HPDE6-E6E7 (cell line): ENCODE measurements at regions not wholly inside any gene's neighbourhood (a gene's known extent, or its start where the extent isn't known, plus 50 kb on each side); places are given as distances from the start of the nearest gene placed in this dataset.

Experiments used
- DNase-seq: peaks from one replicate; pipeline ENCODE4 v3.0.0; 2011; ENCODE audit warnings: missing footprints; ENCODE audit errors: extremely low spot score

DNA sequence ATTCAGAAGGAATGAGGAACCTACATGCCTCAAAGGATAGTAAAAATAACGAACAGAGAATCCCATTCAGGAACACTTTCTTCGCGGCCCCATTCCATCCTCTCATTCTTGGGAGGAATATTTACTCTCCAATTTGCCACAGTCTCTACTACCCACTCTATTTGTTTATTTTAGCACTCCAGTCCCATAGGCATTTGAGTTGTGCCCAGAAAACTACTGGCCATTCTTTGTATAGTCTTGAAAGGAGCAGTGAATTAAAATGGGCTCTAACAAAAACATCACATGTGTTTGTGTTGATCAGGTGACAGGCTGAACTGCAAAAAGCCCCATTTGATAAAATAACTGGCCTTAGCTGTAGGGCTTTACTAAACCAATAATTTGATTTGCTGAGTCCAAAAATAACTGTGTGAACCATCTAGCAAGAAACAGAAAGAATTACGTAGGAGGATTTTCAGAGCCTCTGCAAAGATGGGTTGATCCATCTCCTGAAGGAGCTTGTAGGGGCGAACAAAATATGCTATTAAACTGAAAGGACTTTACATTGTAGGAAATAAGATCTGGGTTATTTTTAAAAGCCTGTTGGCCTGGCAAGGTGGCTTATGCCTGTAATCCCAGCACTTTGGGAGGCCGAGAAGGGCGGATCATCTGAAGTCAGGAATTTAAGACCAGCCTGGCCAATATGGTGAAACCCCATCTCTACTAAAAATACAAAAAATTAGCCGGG lies 142.3 kb upstream of the CPNE8 start:
- no peak for DNase-seq

DNA sequence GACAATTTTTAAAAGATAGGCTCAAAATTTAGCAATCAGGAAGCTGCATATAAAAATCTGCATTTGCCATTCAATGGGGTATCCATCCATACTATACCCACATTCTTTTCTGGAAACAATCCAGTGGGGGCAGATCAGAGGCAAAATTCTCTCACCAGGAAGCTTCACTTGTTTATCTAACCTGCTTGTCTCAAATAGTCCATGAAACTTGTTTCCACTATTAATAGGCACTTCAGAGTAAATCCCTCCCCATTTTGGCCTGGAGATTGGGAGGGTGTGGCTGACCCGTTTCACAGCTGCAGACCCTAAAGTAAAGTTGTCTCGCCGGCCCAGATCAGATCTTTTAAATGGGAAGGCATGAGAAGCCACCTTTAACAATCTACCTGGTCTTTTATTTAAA lies 139.4 kb upstream of the CPNE8 start:
- no peak for DNase-seq

GRCh38 chr12:39043424-39043822 lies 138.0 kb upstream of the CPNE8 start:
- no peak for DNase-seq

GRCh38 chr12:39040275-39040674 lies 134.9 kb upstream of the CPNE8 start:
- DNase-seq, result no peak

GRCh38 chr12:39037115-39037514 lies 131.7 kb upstream of the CPNE8 start:
- DNase-seq, result no peak

DNA sequence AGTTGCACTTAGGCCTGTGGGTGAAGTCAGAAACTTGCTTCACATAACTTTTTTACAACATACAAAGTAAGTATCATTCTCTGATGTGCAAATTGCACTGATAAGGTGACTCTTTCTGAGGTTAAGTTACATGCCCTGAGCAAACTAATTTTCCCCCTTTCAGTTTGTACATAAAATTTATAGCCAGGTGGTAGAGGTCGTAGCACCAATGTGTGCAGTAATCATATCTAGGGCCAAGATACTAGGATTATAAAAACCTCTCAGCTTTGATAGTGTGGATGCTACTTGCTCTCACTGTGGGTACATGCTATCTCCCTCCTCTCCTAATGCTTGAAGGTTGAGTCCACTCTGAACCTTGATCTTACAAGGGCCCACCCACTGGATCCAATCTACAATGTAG lies 130.7 kb upstream of the CPNE8 start:
- no peak for DNase-seq

DNA sequence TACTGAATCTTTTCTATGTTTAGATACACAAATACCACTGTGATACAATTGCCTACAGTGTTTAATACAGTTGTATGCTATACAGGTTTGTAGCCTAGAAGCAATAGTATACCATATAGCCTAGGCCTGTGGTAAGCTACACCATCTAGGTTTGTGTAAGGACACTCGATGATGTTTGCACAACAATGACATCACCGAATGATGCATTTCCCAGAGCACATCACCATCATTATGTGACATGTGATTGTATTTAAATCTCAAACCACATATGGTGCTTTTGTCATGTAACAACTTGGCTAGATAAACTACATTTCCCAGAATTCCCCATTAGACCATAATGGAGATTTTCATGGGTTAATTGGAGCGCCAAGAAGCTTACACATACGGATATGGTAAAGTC lies 128.4 kb upstream of the CPNE8 start:
- no peak for DNase-seq

- DNase-seq, result no peak
Measured at GRCh38 chr12:39032448-39032847, 127.1 kb upstream of the CPNE8 start.

GRCh38 chr12:39032034-39032433 lies 126.6 kb upstream of the CPNE8 start:
- DNase-seq, result no peak

- no peak for DNase-seq
Measured at GRCh38 chr12:39028382-39028781, 123.0 kb upstream of the CPNE8 start.

GRCh38 chr12:39012870-39013269 lies 107.5 kb upstream of the CPNE8 start:
- DNase-seq, result no peak

- no peak for DNase-seq
Measured at GRCh38 chr12:39011166-39011565, 105.8 kb upstream of the CPNE8 start.

DNA sequence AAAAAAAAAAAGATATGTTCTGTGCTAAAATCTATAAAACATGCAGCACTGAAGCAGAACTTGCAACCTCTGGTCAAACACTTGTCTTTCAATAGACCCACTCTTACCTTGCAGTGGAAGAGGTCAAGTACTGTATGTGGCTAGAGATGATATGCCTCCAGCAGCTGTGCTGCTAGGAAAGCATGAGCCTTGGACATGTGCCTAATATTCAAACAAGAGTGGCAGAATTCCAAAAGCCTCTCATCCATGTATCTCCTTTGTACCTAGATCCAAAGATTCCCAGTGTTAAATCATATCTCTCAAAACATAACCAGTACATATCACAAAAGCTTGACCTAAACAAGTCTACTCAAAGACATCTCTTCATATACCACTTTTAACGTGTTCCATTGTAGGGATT lies 105.0 kb upstream of the CPNE8 start:
- DNase-seq, result no peak

- DNase-seq, result no peak
Measured at GRCh38 chr12:39007619-39008018, 102.2 kb upstream of the CPNE8 start.

DNA sequence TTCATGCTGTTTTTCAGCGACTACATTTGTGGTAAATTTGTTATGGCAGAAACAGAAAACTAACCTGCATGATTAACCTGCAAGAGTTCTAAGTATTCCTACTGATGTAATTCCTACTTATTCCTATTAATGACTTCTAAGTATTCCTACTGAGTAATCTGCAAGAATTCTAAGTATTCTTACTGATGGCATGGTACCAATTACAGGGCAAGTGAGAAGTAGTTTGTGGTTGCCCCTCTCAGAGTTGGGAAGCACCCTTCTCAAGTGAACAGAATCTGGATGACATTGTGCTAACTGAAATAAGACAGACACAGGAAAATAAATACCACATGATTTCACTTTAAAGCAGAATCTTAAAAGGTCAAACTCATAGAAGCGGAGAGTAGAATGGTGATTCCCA lies 100.9 kb upstream of the CPNE8 start:
- DNase-seq, result no peak

DNA sequence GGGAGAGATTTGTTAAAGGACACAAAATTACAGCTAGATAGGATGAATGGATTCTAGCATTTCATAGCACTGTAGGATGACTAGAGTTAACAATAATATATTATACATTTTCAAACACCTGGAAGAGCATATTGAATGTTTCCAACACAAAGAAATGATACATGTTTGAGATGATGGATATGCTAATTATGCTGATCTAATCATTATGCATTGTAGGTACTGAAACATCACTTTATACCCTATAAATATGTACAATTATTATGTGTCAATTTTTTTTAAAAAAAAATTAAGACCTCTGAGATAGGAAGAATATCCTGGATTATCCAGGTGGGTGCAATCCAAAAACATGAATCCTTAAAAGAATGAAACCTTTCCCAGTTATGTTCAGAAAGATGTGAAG lies 100.3 kb upstream of the CPNE8 start:
- DNase-seq, result no peak

DNA sequence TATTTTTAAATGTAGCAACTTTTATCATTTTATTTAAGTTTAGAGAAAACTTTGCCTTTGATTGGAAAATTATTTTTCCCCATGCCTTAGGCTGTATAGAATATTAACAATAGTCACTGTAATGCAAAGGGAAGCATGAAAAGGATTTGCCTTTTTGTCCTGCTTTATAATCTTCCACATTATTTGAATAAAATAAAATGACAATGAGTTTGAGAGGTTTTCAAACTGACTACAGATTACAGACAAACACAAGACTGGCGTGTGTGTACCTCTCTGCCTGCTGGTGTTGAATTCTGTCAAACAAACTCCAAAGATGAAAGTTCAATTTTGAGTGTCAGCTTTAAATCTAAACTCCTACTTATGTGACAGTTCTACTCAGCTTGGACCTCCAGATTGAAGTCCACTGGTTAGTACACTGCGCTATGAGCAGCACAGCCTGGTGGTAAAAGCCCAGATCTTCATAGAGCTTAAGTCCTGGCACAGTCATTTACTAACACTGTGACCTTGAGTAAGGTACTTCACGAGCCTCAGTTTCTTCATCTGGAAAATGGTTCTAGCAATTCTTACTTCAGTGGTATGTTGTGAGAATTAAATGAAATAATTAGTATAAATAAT lies 98.3 kb upstream of the CPNE8 start:
- DNase-seq, result no peak

DNA sequence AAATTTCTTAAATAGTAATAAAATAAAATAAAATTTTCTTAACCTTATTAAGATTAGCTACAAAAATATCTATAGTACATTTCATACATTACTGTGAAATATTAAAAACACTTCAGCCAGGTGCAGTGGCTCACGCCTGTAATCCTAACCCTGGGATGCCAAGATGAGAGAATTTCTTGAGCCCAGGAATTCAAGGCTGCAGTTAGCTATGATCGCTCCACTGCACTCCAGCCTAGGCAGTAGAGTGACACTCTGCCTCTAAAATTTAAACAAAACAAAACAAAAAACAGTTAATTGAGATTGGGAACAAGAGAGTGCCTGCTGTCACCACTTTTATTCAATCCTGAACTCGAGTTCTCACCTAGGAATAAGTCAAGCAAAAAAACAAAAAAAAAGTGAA lies 95.0 kb upstream of the CPNE8 start:
- no peak for DNase-seq

GRCh38 chr12:38998887-38999482 lies 93.6 kb upstream of the CPNE8 start:
- no peak for DNase-seq

DNA sequence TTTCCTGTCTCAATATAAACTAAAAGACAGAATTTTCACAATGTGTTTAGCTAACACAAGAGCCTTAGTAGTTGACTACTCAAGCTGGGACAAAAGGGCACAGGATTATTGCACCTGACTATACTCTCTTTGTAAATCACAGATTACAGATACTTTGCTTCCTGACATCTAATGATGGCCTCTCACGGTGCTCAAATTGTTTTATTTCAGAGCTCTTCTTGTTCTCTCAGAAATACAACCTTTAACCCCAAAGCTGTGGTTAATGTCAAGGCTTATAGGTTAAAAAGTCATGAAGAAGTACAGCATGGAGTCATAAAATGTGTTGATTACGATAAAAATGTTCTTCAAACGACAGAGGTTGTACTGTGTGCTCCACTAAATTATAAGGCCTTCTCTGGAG lies 89.9 kb upstream of the CPNE8 start:
- DNase-seq, result no peak

- no peak for DNase-seq
Measured at GRCh38 chr12:38985961-38986360, 80.6 kb upstream of the CPNE8 start.

DNA sequence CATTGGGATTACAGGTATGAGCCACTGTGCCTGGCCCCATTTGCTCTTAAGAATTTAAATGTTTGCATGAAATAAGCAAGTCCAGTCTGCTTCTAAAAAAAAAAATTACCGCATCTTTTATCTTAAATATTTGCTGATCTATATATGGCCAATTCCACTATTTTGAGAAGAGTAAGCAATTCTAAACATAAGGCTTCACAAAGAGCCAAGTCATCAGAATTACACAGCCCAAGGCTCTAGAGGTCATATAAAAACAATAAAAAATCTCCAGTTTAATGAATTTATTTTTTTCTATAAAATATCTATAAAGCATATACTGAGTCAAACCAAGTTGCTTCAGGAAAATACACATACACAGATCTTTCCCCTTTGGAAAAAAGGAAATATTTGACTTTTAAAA lies 79.0 kb upstream of the CPNE8 start:
- no peak for DNase-seq

GRCh38 chr12:38983117-38983571 lies 77.8 kb upstream of the CPNE8 start:
- DNase-seq, result no peak
